ENCODE measurements at regions not wholly inside any gene's neighbourhood (a gene's known extent, or its start where the extent isn't known, plus 50 kb on each side); places are given as distances from the start of the nearest gene placed in this dataset.

GRCh38 chr7:118028226-118028625 is 155.0 kb upstream of the CTTNBP2 start:
- FAIRE-seq = no peak

GRCh38 chr7:118029826-118030422 is 154.0 kb upstream of the LSM8 start:
- FAIRE-seq = no peak

DNA sequence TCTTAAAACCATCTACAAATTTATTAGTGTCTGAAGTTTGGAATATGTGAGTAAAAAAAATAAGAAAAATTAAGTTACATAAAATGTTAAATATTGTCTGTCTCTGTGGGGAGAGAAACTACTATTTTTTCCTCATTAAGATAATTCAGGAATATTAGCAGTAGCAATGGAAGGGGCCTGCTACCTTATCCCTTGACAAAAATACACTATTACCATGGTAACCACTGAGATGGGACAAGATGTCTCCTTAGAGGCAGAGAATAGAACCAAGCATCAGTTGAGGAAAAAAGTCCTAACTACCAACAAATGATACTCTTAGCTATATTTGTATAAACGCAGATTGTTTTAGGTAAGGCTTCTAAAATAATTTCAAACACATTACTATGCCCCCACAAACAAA is 150.7 kb upstream of the LSM8 start:
- no peak for FAIRE-seq

DNA sequence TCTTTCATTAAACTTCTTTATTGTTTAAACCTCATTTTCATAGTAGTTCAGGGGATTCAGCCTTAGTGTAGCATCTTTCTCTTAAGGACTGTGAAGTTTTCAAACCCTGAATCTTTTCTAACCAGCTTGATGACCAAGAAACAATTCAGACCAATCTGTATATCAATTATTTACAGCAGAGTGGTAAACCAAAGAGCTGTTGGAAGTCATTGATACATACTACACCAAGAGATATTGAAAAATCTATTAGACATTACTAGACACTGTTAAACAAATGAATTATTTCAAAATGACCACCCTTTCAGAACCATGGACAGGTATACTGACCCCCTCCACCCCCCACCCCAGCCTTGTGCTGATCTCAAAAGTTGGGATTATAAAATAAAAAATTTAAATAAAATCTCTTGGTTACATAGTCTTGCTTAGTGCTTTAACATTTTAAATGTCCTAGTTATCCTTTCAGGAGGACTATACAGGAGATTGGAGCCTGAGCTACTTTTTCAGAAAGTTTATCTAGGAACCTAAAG is 143.9 kb upstream of the LSM8 start:
- no peak for FAIRE-seq

GRCh38 chr7:118040562-118040961 is 143.4 kb upstream of the LSM8 start:
- no peak for FAIRE-seq

GRCh38 chr7:118041251-118041878 is 142.6 kb upstream of the LSM8 start:
- no peak for FAIRE-seq

- no peak for FAIRE-seq
These were observed 138.3 kb upstream of the LSM8 start for GRCh38 chr7:118045629-118046028.

DNA sequence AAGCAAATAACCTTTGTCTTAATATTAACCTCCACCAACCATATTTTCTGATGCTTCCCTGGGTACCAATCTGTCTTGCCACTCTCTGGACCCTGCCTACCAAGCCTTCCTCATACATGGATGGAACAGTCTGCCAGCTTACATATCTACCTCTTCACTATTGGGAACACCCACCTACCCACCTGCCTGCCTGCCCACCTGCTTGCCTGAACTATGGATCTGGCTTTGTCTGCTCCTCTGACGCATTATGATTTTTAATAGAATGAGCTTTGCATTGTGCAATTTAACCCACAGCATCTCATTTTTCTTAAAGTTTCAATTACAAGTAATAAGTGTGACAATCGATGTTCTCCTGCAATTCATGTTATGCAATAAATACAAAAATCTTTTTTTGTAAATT is 137.9 kb upstream of the LSM8 start:
- FAIRE-seq = no peak

DNA sequence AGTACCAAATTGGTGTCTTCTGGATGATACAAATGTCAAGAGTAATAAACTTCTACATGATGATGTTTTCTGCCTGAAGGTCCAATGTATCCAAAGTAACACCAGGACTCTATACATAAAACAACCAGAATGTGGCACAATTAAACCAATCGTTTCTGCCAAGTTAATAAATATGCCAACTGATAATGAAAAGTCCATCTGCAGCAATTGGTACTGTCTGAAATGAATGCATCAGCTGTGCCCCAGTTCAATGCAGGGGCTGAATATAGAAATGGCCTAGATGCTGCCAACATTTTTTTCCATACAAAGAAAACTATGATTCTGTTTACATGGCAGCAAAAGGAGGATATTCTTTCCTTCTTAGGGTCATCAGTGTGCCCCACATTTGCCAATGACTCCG is 137.2 kb upstream of the LSM8 start:
- no peak for FAIRE-seq

- FAIRE-seq = no peak
These were observed 131.6 kb upstream of the LSM8 start for GRCh38 chr7:118052336-118052735.

DNA sequence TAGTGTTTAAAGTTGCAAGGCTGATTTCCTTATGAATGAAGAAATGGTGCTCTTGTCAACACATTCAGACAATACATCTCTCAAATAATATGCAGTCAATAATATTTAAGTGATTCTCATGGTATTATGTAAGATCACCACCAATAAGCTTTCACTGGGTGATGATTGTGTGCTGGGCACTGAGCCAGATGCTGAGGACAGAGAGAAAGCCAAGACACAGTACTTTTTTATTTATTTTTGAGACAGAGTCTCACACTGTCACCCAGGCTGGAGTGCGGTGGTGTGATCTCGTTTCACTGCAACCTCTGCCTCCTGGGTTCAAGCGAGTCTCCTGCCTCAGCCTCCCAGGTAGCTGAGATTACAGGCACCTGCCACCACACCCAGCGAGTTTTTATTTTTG is 130.6 kb upstream of the LSM8 start:
- FAIRE-seq = no peak

DNA sequence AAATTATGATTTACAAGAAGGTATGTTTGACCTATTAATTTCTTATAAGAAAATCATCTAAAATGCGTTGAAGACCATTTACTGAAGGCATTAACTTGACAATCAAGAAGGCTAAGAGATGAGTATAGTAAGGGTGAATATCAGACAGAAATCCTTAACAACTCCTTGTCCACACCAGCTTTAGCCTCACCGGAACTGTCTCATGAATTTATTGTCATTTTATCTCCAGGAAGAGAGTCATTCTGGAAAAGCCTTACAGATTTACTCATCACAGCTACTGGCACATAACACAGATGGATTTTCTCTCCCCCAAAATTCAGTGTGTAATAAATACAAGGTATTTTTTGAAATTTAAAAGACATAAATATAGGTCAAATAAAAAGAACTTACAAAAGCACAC is 129.4 kb upstream of the LSM8 start:
- no peak for FAIRE-seq

DNA sequence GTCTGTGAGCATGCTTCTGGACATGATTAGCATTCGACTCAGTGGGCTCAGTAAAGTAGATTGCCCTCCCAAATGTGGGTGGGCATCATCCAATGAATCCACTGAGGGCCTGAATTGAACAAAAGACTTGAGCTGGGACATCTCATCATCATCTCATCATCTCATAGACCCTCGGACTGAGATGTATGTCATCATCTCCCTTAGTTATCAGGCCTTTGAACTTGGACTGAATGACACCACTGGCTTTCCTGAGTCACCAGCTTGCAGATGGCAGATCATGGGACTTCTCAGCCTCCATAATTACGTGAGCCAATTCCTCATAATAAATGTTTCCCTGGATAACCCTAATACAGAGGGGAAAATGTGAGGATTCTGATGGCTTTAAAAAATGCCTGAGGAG is 128.3 kb upstream of the LSM8 start:
- no peak for FAIRE-seq

DNA sequence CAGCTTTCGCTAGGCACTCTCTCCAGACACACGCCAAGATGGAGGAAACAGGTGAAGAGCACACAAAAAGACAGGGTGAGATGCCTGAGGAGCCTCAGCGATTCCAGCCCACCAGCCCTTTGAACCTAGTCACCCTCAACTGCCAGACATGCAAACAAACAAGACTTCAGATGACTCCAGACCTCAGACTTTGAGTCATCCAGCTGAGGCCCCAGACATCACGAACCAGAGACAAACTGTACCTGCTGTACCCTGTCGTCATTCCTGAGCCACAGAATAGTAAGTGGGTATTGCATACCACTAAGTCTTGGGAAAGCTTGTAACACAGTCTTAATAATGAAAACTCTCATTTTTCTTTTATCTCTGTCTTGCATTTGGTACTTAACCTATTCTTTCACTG is 126.6 kb upstream of the LSM8 start:
- FAIRE-seq = no peak

DNA sequence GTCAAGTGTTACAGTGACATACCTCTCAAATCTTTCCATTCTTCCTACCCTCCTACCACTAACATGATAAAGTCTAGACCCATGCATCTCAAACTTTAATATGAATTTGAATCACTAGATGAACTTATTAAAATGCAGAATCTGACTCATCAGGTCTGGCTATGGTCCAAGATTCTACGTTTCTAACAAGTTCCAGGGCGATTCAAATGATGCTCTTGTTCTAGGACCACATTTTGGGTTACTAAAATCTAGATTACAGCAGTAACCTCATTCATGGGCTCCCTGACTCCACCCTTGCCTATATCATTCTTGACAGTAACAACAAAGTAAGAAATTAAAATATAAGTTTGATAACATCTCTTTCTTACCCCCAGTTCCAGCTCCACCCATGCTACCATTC is 124.8 kb upstream of the LSM8 start:
- FAIRE-seq = no peak

GRCh38 chr7:118060692-118061091 is 123.3 kb upstream of the LSM8 start:
- no peak for FAIRE-seq

DNA sequence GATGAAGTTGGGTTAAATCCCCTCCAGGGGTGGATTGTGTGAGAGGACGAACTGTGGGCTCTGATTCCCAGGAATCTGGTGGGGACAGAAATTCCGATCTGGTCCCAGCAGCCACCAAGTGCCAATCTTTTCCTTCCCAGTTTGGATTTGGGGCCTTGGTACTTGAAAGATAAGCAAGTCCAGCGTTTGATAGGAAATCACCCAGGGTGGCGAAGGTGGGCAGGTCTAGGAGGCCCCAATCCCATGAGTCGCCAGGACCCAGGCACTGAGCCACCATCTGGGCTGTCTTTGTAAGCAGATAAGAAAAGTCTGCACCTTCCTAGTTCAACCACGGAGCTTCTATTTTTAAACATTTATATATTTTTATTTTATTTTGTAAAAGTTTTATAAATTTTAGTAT is 122.6 kb upstream of the LSM8 start:
- no peak for FAIRE-seq

DNA sequence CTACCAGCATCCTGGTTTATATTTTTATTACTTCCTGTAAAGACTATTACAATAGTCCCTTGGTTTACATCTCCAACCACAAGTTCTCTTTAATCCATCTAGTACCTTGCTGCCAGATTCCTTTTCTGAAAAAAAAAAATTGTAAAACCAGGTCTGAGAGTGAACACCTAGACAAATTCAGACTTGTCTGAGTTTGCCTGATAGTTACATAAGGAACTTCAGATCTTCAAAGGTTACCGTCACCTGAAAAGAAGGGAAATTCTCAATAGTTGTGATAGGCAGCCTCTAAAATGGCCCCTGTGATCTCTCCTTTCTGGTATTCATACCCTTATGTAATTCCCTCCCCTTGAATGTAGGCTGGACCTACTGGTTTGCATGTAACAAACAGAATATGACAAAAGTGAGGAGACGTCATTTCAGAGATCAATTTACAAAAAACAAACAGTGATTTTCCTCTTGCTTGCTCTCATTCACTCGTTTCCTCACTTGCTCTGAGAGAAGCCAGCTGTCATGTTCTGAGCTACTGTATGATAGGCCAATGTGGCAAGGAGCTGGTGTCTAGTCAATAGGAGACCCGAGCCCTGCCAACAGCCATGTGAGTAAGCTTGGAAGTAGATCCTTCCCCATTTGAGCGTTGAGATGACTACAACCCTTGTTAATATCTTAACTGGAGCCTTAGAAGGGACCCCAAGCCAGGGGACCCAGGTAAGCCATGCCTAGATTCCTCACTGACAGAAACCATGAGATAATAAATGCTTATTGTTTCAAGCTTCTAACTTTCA is 110.9 kb upstream of the LSM8 start:
- no peak for FAIRE-seq

- no peak for FAIRE-seq
These were observed 108.0 kb upstream of the LSM8 start for GRCh38 chr7:118075936-118076335.

GRCh38 chr7:118076564-118076963 is 107.4 kb upstream of the LSM8 start:
- FAIRE-seq = no peak

DNA sequence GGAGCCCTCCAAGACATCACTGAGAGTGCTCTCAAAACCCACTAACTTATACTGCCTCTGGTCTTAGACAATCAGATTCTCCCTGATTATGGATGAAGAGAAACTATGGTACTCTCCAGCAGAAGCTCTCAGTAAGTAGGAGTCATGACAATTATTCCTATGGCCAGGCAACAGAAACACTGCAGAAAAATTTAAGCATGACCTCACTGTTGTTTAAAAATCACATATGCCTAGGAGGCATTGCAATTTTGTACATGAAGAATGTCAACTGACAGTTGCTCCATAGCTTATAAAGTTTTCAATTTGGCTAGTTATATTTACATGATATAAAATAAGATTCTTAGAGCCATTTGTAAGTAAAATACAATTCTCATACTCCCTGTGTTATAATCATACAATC is 105.9 kb upstream of the LSM8 start:
- FAIRE-seq = no peak

GRCh38 chr7:118079369-118079768 is 104.6 kb upstream of the LSM8 start:
- FAIRE-seq = no peak

DNA sequence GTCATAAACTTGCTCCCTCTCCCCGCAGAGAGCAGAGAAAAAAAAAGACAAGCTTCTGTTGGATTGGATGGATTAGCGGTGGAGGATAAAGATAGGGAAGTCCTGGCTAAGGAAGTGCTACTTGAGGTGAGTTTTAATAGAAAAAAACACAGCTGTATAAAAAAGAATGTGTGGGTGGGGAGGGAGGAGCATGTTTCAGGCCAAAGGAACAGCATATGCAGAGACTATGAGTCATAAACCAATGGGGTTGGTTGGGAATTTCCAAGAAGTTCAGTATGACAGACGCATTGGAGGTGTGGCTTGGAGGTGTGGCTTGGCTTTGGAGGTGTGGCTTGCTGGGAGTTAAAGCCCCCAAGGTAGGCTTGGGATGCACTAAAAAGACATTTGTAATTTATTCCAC is 103.0 kb upstream of the LSM8 start:
- FAIRE-seq = no peak

GRCh38 chr7:118082506-118082905 is 101.5 kb upstream of the LSM8 start:
- no peak for FAIRE-seq

All from islet of Langerhans (tissue), 1 donor.